Endothelial cell of umbilical vein (primary cell): ENCODE measurements at regions not wholly inside any gene's neighbourhood (a gene's known extent, or its start where the extent isn't known, plus 50 kb on each side); places are given as distances from the start of the nearest gene placed in this dataset.

Experiments
- BruUV-seq: library from RNA; stranded (reverse); fragments of 400-500 nt; replicated peaks from 2 replicates; lab custom pipeline; 2021; lab: Mats Ljungman, UMichigan
- CTCF ChIA-PET: fragments of 300-600, 350-600 bp; sonication (Branson Sonifier 250); formaldehyde crosslinking; loops from one replicate; lab custom pipeline; 2021; ENCODE audit warnings: antibody characterized with exemption, inconsistent platforms; lab: Charles Lee
- POLR2A ChIA-PET: fragments of 300-600, 350-600 bp; sonication (Branson Sonifier 250); formaldehyde crosslinking; loops from one replicate; lab custom pipeline; 2021; ENCODE audit warnings: antibody characterized with exemption, inconsistent platforms; lab: Charles Lee
- DNase-seq: peaks from one replicate; pipeline ENCODE4 v3.0.0-alpha.2; 2011; ENCODE audit warnings: low read depth, low spot score
- FAIRE-seq: peaks from 2 replicates; lab custom pipeline; 2011; peaks lifted over from hg19 to GRCh38; lab: Jason Lieb, UNC
- H2AFZ ChIP-seq: 2 replicates; pipeline ENCODE4 v1.6.0; 2012; ENCODE audit warnings: low read depth, low read length, control low read depth, inconsistent platforms
- H3K27ac ChIP-seq: 2 replicates; pipeline ENCODE4 v1.5.1; 2011; ENCODE audit warnings: low read depth, mild to moderate bottlenecking, control low read depth, low read length, moderate library complexity; ENCODE audit not compliant: insufficient read depth
- H3K27me3 ChIP-seq, 2 experiments: 2 replicates each; pipeline versions ENCODE4 v1.6.0 to v1.6.1; 2011; ENCODE audit warnings: low read length in 2 of 2, mixed read lengths in 1 of 2; ENCODE audit not compliant: control insufficient read depth in 2 of 2, insufficient read depth in 2 of 2
- H3K36me3 ChIP-seq, 2 experiments: 2 replicates in 1 of 2; 3 replicates in 1 of 2; pipeline ENCODE4 v1.5.1; 2011; ENCODE audit warnings: low read length in 2 of 2, mild to moderate bottlenecking in 1 of 2, moderate library complexity in 1 of 2; ENCODE audit not compliant: control insufficient read depth in 2 of 2, insufficient read depth in 2 of 2; ENCODE audit errors: extremely low read depth in 1 of 2
- H3K4me1 ChIP-seq: 3 replicates; pipeline ENCODE4 v1.5.1; 2011; ENCODE audit warnings: mild to moderate bottlenecking, low read length; ENCODE audit not compliant: control insufficient read depth, insufficient read depth; ENCODE audit errors: extremely low read depth
- H3K4me2 ChIP-seq: 2 replicates; pipeline ENCODE4 v1.6.1; 2011; ENCODE audit warnings: low read length, control low read depth, mixed read lengths; ENCODE audit not compliant: insufficient read depth
- H3K4me3 ChIP-seq, 3 experiments: fragments of 200-600 bp in 1 of 3; sonication (generic), shearing (Covaris generic) in 1 of 3; replicated peaks in 1 of 3; 2 replicates each; pipeline ENCODE4 v1.5.1; 2011 to 2016; ENCODE audit warnings: control low read depth in 3 of 3, low read length in 3 of 3, mild to moderate bottlenecking in 2 of 3, inconsistent platforms in 1 of 3, low read depth in 1 of 3, moderate library complexity in 1 of 3; ENCODE audit not compliant: insufficient read depth in 1 of 3
- H3K79me2 ChIP-seq: 2 replicates; pipeline ENCODE4 v1.6.0; 2012; ENCODE audit warnings: low read length, inconsistent platforms; ENCODE audit not compliant: control insufficient read depth, insufficient read depth
- H3K9ac ChIP-seq: replicated peaks from 2 replicates; pipeline ENCODE3; 2011; ENCODE audit warnings: low read length, control low read depth; ENCODE audit not compliant: insufficient read depth; ENCODE audit errors: extremely low read depth
- H3K9me1 ChIP-seq: replicated peaks from 3 replicates; pipeline ENCODE4 v1.6.0; 2011; ENCODE audit warnings: mild to moderate bottlenecking, low read length; ENCODE audit not compliant: control insufficient read depth, insufficient read depth; ENCODE audit errors: extremely low read depth
- H3K9me3 ChIP-seq: replicated peaks from 2 replicates; pipeline ENCODE4 v1.5.1; 2012; ENCODE audit warnings: low read length, inconsistent platforms; ENCODE audit not compliant: control insufficient read depth, insufficient read depth
- H4K20me1 ChIP-seq: replicated peaks from 2 replicates; pipeline ENCODE3; 2011; ENCODE audit warnings: mild to moderate bottlenecking, low read length; ENCODE audit not compliant: control insufficient read depth, insufficient read depth; ENCODE audit errors: extremely low read depth
- CTCF ChIP-seq, 2 donors: IDR thresholded peaks; 1 replicate in 1 of 2; 2 replicates in 1 of 2; pipeline ENCODE4 v1.5.1; 2011; ENCODE audit warnings: low read length in 2 of 2, mild to moderate bottlenecking in 2 of 2, moderate library complexity in 2 of 2, control low read depth in 1 of 2, inconsistent platforms in 1 of 2, low read depth in 1 of 2; ENCODE audit not compliant: insufficient read depth in 1 of 2; ENCODE audit errors: extremely low read depth in 1 of 2
- EZH2 ChIP-seq: IDR thresholded peaks from 2 replicates; pipeline ENCODE4 v1.6.1; 2012; ENCODE audit warnings: borderline replicate concordance, low read depth, mild to moderate bottlenecking, moderate library complexity, low read length, inconsistent platforms; ENCODE audit not compliant: severe bottlenecking
- FOS ChIP-seq: IDR thresholded peaks from 2 replicates; pipeline ENCODE4 v1.6.1; 2011; ENCODE audit warnings: mild to moderate bottlenecking, low read length, moderate library complexity, borderline replicate concordance; ENCODE audit not compliant: insufficient read depth
- GATA2 ChIP-seq: IDR thresholded peaks from 2 replicates; pipeline ENCODE4 v1.7.0; 2011; ENCODE audit warnings: low read depth, mild to moderate bottlenecking, moderate library complexity, mixed read lengths, low read length; ENCODE audit not compliant: insufficient read length, insufficient read depth
- JUN ChIP-seq: IDR thresholded peaks from 2 replicates; pipeline ENCODE4 v1.6.1; 2011; ENCODE audit warnings: borderline replicate concordance, low read depth; ENCODE audit not compliant: insufficient read length, insufficient read depth
- MAX ChIP-seq: IDR thresholded peaks from 2 replicates; pipeline ENCODE4 v1.6.1; 2011; ENCODE audit not compliant: insufficient read depth, insufficient read length
- MYC ChIP-seq: IDR thresholded peaks from one replicate; pipeline ENCODE4 v1.6.1; 2011; ENCODE audit warnings: mild to moderate bottlenecking, low read depth, low read length
- POLR2A ChIP-seq: IDR thresholded peaks from 2 replicates; pipeline ENCODE4 v1.6.1; 2012; ENCODE audit warnings: low read depth, mild to moderate bottlenecking, control low read depth, low read length
- POLR2AphosphoS5 ChIP-seq: IDR thresholded peaks from 2 replicates; pipeline ENCODE4 v1.6.1; 2012; ENCODE audit warnings: low read depth, mild to moderate bottlenecking, control low read depth, low read length, moderate library complexity; ENCODE audit not compliant: insufficient read depth
- dilution Hi-C: fragments of 300-500 bp; cut with MboI; formaldehyde crosslinking; loops from one replicate; pipeline ENCODE4 v1.15.0; 2019; ENCODE audit warnings: low sequenced_read_pairs; ENCODE audit not compliant: extremely low pct_ligation_motif_present
- intact Hi-C: fragments of 100-400 bp; cut with micrococcal nuclease; formaldehyde crosslinking; loops from one replicate; pipeline ENCODE4 v1.10.0; 2022

- Histone ChIP-seq H2AFZ (no peak overlapping the region), H3K27me3 (no peaks in the 10 kb centered on the region), H3K79me2 (no peaks in the 10 kb centered on the region), H3K4me1 (no peaks in the 10 kb centered on the region), H3K9ac (no peak overlapping the region), H3K9me1 (no peaks in the 10 kb centered on the region), H3K4me2 (no peak overlapping the region), H3K36me3 (no peaks in the 10 kb centered on the region), H3K9me3 (no peaks in the 10 kb centered on the region), H3K27ac (no peak overlapping the region), H3K4me3 (no peak overlapping the region), H4K20me1 (no peaks in the 10 kb centered on the region)
- no peak for TF ChIP-seq EZH2
- no peak for TF ChIP-seq GATA2
- TF ChIP-seq MAX = no peak
- TF ChIP-seq JUN = no peak
- TF ChIP-seq MYC = no peak
- TF ChIP-seq POLR2AphosphoS5 = no peak
- no peak for TF ChIP-seq CTCF (IDR thresholded peaks at IDR 0.05; ENCODE audit: extremely low read depth in 1 of 2, insufficient read depth in 1 of 2, low read depth in 1 of 2, low read length in 2 of 2)
- no peak for TF ChIP-seq POLR2A
- TF ChIP-seq FOS = no peak
- ChIA-PET POLR2A (no interaction called here), CTCF (interaction anchor here (0.8 kb wide), 1 partner anchor 25 kb away, joined by 3 read pairs; no protein-coding TSS in a partner anchor)
- dilution Hi-C loops (no loop called here), intact Hi-C loops (no loop called here)
- BruUV-seq = no TSS peak
- DNase-seq = no peak
- FAIRE-seq = no peak
Observed at GRCh38 chr14:49992901-49993339, 100.0 kb downstream of the ARF6 start.
